ENCODE measurements at regions not wholly inside any gene's neighbourhood (a gene's known extent, or its start where the extent isn't known, plus 50 kb on each side); places are given as distances from the start of the nearest gene placed in this dataset.

DNA sequence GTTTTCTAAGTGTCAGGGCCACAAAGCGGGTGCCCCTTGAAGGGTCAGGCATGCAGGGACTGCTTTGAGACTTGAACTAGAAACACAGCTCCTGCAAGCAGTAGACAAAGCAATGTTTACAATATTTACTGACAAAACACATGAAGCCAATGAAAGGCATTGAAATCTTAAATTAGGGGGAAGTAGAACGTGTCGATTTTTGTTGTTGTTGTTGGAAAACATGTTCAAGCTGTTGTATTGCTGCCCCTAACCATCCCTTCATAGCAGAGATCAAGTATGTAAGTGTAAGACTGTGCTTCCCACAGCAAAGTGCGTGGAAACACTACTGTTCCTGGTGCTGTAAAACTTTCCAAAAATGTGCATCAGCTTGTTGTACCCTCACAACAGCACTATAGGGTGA, 131.6 kb upstream of the MGMT start:
- intact Hi-C loops (cut with DNase I), result no loop called here
- no peaks in the 10 kb centered on the region for H3K36me3 ChIP-seq
- peaks cover 17% of the 10 kb centered on the region for H3K27me3 ChIP-seq
- ATAC-seq, result no peak
- no peak for TF ChIP-seq CTCF (IDR thresholded peaks at IDR 0.05)
- H3K27ac ChIP-seq, result no peak overlapping the region
- no peak for DNase-seq
- no peak overlapping the region for H3K4me3 ChIP-seq
- H3K9me3 ChIP-seq, result no peaks in the 10 kb centered on the region
- H3K4me1 ChIP-seq, result no peaks in the 10 kb centered on the region

DNA sequence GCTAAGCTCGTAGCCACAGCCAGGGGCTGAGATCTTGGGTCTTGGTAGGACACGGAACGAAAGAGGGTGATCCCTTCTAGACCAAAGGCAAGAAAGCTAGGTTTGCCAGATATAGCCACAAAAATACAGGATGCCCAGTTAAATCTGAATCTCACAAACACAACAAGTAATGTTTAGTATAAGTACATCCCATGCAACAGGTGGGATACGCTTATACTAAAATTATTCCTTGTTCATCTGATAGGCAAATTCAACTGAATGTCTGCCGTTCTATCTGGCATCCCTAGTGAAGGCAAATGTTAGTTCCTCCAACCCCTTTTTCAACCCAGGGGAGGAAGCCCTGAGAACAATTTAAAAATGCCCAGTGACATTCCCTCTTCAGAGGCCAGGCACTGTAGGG, 131.1 kb upstream of the MGMT start:
- TF ChIP-seq CTCF (IDR thresholded peaks at IDR 0.05), result no peak
- intact Hi-C loops (cut with DNase I), result no loop called here
- no peak for ATAC-seq

GRCh38 chr10:129339191-129339590, 127.8 kb upstream of the MGMT start:
- ATAC-seq (no peak), DNase-seq (no peak)
- Histone ChIP-seq H3K27ac (no peak overlapping the region), H3K36me3 (no peaks in the 10 kb centered on the region), H3K4me1 (no peaks in the 10 kb centered on the region), H3K9me3 (no peaks in the 10 kb centered on the region), H3K4me3 (no peak overlapping the region), H3K27me3 (peaks cover under 1% of the 10 kb centered on the region)
- intact Hi-C loops (cut with DNase I), result no loop called here
- no peak for TF ChIP-seq CTCF (IDR thresholded peaks at IDR 0.05)

More for the DNA sequence above, 131.1 kb upstream of the MGMT start:
- Histone ChIP-seq H3K4me1 (no peaks in the 10 kb centered on the region), H3K27ac (no peak overlapping the region), H3K9me3 (no peaks in the 10 kb centered on the region), H3K36me3 (no peaks in the 10 kb centered on the region), H3K27me3 (peaks cover 17% of the 10 kb centered on the region), H3K4me3 (no peak overlapping the region)
- no peak for DNase-seq

- Histone ChIP-seq H3K27me3 (no peaks in the 10 kb centered on the region), H3K9me3 (no peaks in the 10 kb centered on the region), H3K36me3 (no peaks in the 10 kb centered on the region), H3K27ac (no peak overlapping the region), H3K4me3 (no peak overlapping the region), H3K4me1 (no peaks in the 10 kb centered on the region)
- ATAC-seq, result no peak
- TF ChIP-seq CTCF (IDR thresholded peaks at IDR 0.05), result no peak
- no peak for DNase-seq
- intact Hi-C loops (cut with DNase I), result no loop called here
Measured at GRCh38 chr10:129339841-129340240, 127.2 kb upstream of the MGMT start.

DNA sequence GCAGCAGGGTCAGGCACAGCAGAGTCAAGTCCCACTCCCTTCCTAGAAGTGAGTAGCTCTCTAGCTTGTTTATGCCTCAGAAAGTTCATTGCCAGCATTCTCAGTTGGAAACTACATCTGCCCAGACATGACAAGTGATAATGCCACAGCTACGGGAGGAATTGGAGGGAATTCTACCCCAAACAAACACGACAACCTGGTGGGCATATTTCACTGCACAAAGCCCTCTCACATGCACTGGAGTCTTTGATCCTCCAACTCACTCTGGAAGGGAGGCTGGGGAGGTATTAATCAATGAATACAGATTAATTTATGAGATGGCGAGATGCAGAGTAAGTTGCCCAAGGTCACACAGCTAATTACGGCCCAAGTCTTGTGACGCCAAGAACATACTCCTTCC, 126.0 kb upstream of the MGMT start:
- TF ChIP-seq CTCF (IDR thresholded peaks at IDR 0.05), result no peak
- no peaks in the 10 kb centered on the region for H3K36me3 ChIP-seq
- DNase-seq (no peak), ATAC-seq (no peak)
- H3K27ac ChIP-seq, result no peak overlapping the region
- H3K4me1 ChIP-seq, result no peaks in the 10 kb centered on the region
- H3K4me3 ChIP-seq, result no peak overlapping the region
- intact Hi-C loops (cut with DNase I), result no loop called here
- no peaks in the 10 kb centered on the region for H3K27me3 ChIP-seq
- no peaks in the 10 kb centered on the region for H3K9me3 ChIP-seq

DNA sequence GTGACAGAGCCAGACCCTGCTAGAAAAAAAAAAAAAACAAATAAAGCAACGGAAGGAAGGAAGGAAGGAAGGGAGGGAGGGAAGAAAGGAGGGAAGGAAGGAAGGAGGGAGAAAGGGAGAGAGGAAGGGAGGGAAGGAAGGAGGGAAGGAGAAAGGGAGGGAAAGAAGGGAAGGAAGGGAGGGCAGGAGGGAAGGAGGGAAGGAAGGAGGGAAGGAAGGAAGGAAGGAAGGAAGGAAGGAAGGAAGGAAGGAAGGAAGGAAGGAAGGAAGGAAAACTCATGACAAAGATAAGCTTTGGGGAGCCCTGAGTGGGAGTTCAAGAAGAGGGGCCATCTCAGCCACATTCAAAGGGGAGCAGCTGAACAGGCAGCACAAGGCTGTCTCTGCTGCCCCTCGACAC, 124.7 kb upstream of the MGMT start:
- H3K27ac ChIP-seq, result no peak overlapping the region
- no peaks in the 10 kb centered on the region for H3K27me3 ChIP-seq
- intact Hi-C loops (cut with DNase I), result no loop called here
- no peak for TF ChIP-seq CTCF (IDR thresholded peaks at IDR 0.05)
- no peak for ATAC-seq
- no peak overlapping the region for H3K4me3 ChIP-seq
- no peak for DNase-seq
- no peaks in the 10 kb centered on the region for H3K4me1 ChIP-seq
- no peaks in the 10 kb centered on the region for H3K36me3 ChIP-seq
- no peaks in the 10 kb centered on the region for H3K9me3 ChIP-seq
